T-helper 1 cell treated with Interleukin-12 subunit alpha and Interleukin-12 subunit beta and Interleukin-4 antibody, amounts not matched to agents 30 ng/mL and 1 ng/mL, for 36 hours (primary cell): ENCODE measurements at regions not wholly inside any gene's neighbourhood (a gene's known extent, or its start where the extent isn't known, plus 50 kb on each side); places are given as distances from the start of the nearest gene placed in this dataset.

Experiments
- intact Hi-C: fragments of 100-400 bp; cut with micrococcal nuclease; formaldehyde crosslinking; loops from one replicate; pipeline ENCODE4 v1.15.1; 2024

- intact Hi-C loops, result no loop called here
These were observed 133.0 kb downstream of the KIF26A start for GRCh38 chr14:104271391-104271790.

DNA sequence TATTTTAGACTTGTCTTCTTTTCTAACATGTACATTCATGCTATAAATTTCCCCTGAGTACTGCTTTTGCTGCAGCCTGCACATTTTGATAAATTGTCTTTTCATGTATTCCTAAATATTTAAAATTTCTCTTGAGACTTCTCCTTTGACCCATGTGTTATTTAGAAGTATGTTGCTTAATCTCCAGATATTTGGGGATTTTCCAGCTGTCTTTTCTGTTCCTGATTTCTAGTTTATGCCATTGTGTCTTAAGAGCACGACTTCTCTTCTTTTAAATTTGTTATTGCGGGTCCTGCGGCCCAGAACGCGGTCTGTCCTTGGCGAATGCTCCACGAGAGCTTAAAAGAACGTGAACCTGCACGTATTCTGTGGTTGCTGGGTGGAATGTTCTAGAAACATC is 136.4 kb downstream of the KIF26A start:
- intact Hi-C loops, result no loop called here

GRCh38 chr14:104277416-104278213 is 139.2 kb downstream of the KIF26A start:
- intact Hi-C loops, result no loop called here

DNA sequence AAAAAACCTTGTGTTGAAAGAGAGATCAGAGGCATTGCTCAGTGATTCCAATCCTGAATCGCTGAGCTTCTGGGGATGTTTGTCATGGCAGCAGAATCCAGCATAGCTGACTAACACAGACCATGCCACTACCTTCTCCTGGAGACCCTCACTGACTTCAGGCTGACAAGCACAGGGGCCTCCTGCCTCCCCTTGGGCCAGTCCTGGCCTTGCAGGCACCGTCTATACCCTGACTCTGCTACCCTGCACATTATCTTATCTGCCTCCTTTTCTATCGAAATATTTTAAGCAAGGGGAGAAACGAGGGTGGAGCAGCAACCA is 139.8 kb downstream of the KIF26A start:
- intact Hi-C loops, result no loop called here

GRCh38 chr14:104280085-104280901 is 141.9 kb downstream of the KIF26A start:
- intact Hi-C loops, result no loop called here

DNA sequence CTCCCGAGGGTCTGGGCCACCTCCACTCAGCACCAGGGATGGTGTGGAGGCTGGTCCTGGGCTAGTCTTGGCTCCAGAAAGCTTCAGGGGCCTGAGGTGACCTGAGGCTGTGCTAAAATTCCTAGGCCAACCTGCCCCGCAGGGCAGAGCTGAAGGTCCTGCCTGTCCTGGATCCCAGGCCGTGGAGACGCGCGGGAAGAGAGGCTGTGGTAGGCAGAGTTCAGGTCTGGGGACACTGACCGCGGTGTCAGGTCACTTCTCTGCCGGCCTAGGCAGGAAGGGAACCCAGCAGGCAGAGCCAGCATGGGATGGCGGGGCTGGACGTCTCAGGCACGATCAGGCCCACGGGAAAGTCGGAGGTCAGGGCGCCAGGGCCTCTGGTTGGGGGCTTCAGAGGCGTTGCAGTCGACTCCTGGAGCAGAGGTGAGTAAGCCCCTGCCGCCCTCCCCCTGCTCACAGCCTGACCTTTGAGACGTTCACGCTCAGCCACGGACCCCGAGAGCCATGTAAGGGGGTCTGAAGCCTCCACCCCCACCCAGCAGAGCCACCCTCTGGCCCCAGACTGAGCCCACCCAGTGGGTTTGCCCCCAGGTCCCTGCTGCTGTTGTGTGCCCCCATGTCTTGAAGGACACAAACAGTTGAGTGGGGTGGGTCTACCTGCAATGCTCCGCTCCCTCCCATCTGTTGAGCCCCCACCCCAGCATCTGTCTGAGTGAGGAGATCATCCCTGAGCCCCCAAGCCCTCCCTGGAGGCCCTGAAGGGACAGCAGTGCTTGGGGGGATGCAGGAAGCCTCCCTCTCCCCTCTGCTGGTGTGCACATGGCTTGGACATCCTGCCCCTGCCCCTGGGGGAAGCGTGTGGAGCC is 142.7 kb downstream of the KIF26A start:
- intact Hi-C loops, result no loop called here

GRCh38 chr14:104281768-104282301 is 143.4 kb downstream of the KIF26A start:
- intact Hi-C loops, result no loop called here

GRCh38 chr14:104282332-104283196 is 144.2 kb downstream of the KIF26A start:
- intact Hi-C loops, result no loop called here

- intact Hi-C loops, result no loop called here
These were observed 145.1 kb downstream of the KIF26A start for GRCh38 chr14:104283197-104284106.

GRCh38 chr14:104284107-104284592 is 145.8 kb downstream of the KIF26A start:
- intact Hi-C loops, result no loop called here

GRCh38 chr14:104284636-104285507 is 146.5 kb downstream of the KIF26A start:
- intact Hi-C loops, result no loop called here

DNA sequence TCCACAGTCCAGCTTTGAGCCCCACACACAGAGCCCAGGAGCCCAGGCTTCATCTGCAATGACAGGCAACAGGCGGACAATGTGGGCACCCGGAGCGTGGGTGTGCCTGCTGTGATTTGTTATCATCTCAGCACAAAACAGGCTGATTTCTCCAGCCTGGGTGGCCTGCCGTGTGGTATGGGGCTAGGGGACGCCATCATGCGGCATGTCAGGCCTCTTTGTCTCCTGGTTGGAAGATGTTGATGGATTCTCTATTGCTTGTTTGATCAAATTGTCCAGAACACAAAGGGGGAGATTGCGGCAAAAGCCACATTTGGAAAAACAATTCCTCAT is 147.1 kb downstream of the KIF26A start:
- intact Hi-C loops, result no loop called here

GRCh38 chr14:104286086-104286485 is 147.7 kb downstream of the KIF26A start:
- intact Hi-C loops, result no loop called here

GRCh38 chr14:104286496-104286895 is 148.1 kb downstream of the KIF26A start:
- intact Hi-C loops, result no loop called here

GRCh38 chr14:104287301-104288009 is 149.1 kb downstream of the KIF26A start:
- intact Hi-C loops, result no loop called here

DNA sequence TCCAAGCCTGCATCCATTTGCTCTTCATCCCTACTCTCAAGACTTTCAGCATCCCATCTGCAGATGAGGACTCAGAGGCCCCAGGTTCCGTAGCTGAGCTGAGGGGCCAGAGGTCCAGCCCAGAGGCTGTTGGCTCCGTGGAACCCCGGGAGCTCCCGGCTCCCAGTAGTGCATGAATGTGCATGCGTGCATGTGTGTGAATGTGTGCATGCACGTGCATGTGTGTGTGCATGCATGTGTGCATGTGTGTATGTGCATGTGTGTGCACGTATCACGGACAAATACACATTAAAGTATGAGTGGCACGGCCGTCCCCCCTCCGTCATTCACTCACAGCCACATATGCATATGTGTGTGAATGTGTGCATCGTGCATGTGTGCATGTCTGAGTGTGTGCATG is 149.9 kb downstream of the KIF26A start:
- intact Hi-C loops, result no loop called here

DNA sequence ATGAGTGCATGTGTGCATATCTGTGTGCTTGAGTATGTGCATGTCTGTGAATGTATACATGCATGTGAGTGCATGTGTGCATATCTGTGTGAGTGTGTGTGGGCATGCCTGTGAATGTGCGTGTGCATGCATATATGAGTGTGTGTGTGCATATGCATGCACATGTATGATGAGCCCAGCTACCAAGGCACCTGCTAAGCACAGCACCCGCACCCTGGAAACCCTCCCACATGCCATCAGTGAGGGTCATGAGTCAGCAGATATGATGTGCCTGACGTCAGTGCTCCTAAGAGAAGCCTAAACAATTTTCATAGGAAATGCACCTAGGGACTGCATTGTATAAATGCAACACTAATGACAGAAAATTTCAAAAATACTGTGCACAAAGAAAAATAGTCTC is 151.1 kb downstream of the KIF26A start:
- intact Hi-C loops, result no loop called here
